Testis (tissue), 2 donors: ENCODE measurements at regions not wholly inside any gene's neighbourhood (a gene's known extent, or its start where the extent isn't known, plus 50 kb on each side); places are given as distances from the start of the nearest gene placed in this dataset.

ENCODE experiments used
- DNase-seq: peaks from one replicate; pipeline ENCODE4 v3.0.0-alpha.2; 2019
- H3K27ac ChIP-seq, 2 donors: fragments of 200-600 bp; sonication (generic); one replicate each; pipeline ENCODE4 v1.5.1; 2019
- H3K27me3 ChIP-seq: fragments of 200-600 bp; sonication (generic); one replicate; pipeline ENCODE4 v1.5.1; 2019
- H3K36me3 ChIP-seq: fragments of 200-600 bp; sonication (generic); one replicate; pipeline ENCODE4 v1.5.1; 2017; ENCODE audit warnings: low read depth; ENCODE audit errors: missing control alignments
- H3K4me1 ChIP-seq: fragments of 200-600 bp; sonication (generic); one replicate; pipeline ENCODE4 v1.5.1; 2019
- H3K4me3 ChIP-seq, 2 donors: fragments of 200-600 bp; sonication (generic); one replicate each; pipeline ENCODE4 v1.5.1; 2017 to 2019
- H3K9me3 ChIP-seq: fragments of 200-600 bp; sonication (generic); one replicate; pipeline ENCODE4 v1.5.1; 2017
- CTCF ChIP-seq, 3 experiments: fragments of 450-650 bp in 2 of 3; fragments of 200-600 bp in 1 of 3; sonication (generic) in 1 of 3; IDR thresholded peaks; one replicate each; pipeline ENCODE4 v1.5.1; 2016 to 2019; ENCODE audit warnings: antibody characterized with exemption in 3 of 3, mild to moderate bottlenecking in 2 of 3, moderate library complexity in 1 of 3
- POLR2A ChIP-seq: fragments of 450-650 bp; IDR thresholded peaks from one replicate; pipeline ENCODE4 v1.6.1; 2017; ENCODE audit warnings: antibody characterized with exemption, mild to moderate bottlenecking, moderate library complexity
- WGBS, 2 donors: methylation state at CpG; one replicate each; pipeline ENCODE4 v1.1.5; 2018; 5-methylcytosine and 5-hydroxymethylcytosine counted together
- intact Hi-C: fragments of 100-400 bp; cut with DNase I; formaldehyde crosslinking; loops from one replicate; pipeline ENCODE4 v1.15.1; 2023; ENCODE audit warnings: low total_unique reads

- intact Hi-C loops, result no loop called here
- Histone ChIP-seq H3K27me3 (no peaks in the 10 kb centered on the region), H3K4me1 (no peaks in the 10 kb centered on the region), H3K27ac (no peak overlapping the region), H3K36me3 (no peaks in the 10 kb centered on the region), H3K9me3 (no peaks in the 10 kb centered on the region), H3K4me3 (no peak overlapping the region)
- 88 to 92% methylated on average over 5 of the region's 5 CpGs for WGBS, 2 donors
- DNase-seq, result no peak
- TF ChIP-seq POLR2A, result no peak
- no peak for TF ChIP-seq CTCF (IDR thresholded peaks at IDR 0.05)
Observed at GRCh38 chr4:111281219-111281618, 658.3 kb upstream of the PITX2 start.

- Histone ChIP-seq H3K36me3 (no peaks in the 10 kb centered on the region), H3K4me1 (no peaks in the 10 kb centered on the region), H3K4me3 (no peak overlapping the region), H3K27me3 (no peaks in the 10 kb centered on the region), H3K9me3 (no peaks in the 10 kb centered on the region), H3K27ac (no peak overlapping the region)
- intact Hi-C loops, result no loop called here
- WGBS, 2 donors, result 68 to 90% methylated on average over 1 of the region's 1 CpG
- DNase-seq, result no peak
- TF ChIP-seq POLR2A, result no peak
- TF ChIP-seq CTCF (IDR thresholded peaks at IDR 0.05), result no peak
Observed at GRCh38 chr4:111282035-111282434, 659.2 kb upstream of the PITX2 start.

DNA sequence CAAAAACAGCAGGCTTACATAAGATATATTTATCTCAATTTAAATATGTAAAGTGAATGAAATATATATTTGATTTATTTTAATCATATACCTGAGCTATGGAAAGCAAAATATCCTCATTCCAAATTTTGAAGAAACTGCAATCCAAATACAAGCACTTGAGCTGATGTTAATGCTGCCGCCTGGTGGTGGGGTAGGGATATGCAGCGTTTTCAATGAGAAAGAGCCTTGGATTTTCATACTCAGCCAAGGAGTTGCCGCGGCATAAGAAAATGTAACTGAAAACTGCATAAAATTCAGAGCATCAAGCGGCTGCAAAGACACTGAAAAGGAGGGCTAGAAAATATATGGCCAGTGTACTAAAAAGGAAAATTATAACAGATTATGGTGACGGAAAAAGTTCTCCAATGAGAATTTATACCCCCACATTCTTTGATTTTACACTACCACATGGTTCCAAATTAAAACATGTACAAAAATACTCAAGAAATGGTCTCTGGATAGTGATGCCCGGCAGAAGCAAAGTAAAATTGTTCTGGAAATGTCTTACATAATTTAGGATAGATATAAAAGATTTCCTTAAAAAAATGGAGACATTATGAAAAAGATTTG, 660.3 kb upstream of the PITX2 start:
- DNase-seq, result peak; percentile 85
- intact Hi-C loops, result no loop called here

DNA sequence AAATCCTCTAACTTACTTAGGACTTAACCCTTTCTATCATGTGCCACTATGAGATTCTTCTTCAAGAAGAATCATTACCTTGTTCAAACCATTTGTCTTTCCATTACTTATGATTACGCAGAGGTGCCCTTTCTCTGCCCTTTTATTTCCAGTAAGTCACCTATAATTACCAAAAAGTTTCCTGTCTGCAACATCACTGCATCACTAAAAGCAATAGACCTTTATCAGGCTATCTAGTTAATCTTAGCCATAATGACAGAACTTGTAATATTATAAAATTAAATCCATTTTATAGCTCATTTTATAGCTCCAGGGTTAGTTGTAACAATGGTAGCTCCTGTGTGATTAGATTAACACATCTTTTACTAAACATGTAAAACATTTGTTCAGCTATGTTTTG, 673.6 kb upstream of the PITX2 start:
- H3K4me1 ChIP-seq, result no peaks in the 10 kb centered on the region
- intact Hi-C loops, result no loop called here
- H3K4me3 ChIP-seq, result no peak overlapping the region
- DNase-seq, result no peak
- no peak overlapping the region for H3K27ac ChIP-seq
- no peaks in the 10 kb centered on the region for H3K27me3 ChIP-seq
- H3K9me3 ChIP-seq, result no peaks in the 10 kb centered on the region
- 91 to 93% methylated on average over 1 of the region's 1 CpG for WGBS, 2 donors
- TF ChIP-seq CTCF (IDR thresholded peaks at IDR 0.05), result no peak
- H3K36me3 ChIP-seq, result no peaks in the 10 kb centered on the region

More for the DNA sequence above, 660.3 kb upstream of the PITX2 start:
- Histone ChIP-seq H3K4me1 (no peaks in the 10 kb centered on the region), H3K36me3 (no peaks in the 10 kb centered on the region), H3K27me3 (no peaks in the 10 kb centered on the region), H3K9me3 (no peaks in the 10 kb centered on the region), H3K4me3 (no peak overlapping the region), H3K27ac (no peak overlapping the region)
- WGBS, 2 donors, result 19 to 25% methylated on average over 7 of the region's 7 CpGs
- TF ChIP-seq POLR2A (no peak), CTCF (IDR thresholded peaks at IDR 0.05) (peak; percentile 57 to 81 (median 79))

DNA sequence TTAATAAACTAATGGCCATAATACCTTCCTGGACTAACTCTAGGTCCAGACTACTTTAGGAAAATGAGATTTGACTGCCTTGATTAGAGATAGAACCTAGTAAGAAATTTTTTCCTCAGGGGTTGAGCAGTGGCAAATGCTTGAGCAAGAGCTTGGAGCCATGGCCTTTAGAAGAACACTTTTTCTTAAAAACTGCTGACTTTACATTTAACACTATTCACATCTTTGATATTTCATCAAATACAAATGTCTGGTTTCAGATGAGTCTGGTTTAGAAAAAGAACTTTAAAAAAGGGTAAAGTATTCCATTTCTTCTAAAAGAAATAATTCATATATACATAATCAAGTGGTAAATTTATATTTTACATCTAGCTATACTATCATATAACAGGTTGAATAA, 680.9 kb upstream of the PITX2 start:
- intact Hi-C loops, result no loop called here
- H3K4me1 ChIP-seq, result no peaks in the 10 kb centered on the region
- H3K36me3 ChIP-seq, result no peaks in the 10 kb centered on the region
- no peak overlapping the region for H3K4me3 ChIP-seq
- TF ChIP-seq POLR2A, result no peak
- no peak for TF ChIP-seq CTCF (IDR thresholded peaks at IDR 0.05)
- H3K9me3 ChIP-seq, result no peaks in the 10 kb centered on the region
- H3K27me3 ChIP-seq, result no peaks in the 10 kb centered on the region
- no peak for DNase-seq
- no peak overlapping the region for H3K27ac ChIP-seq
